GM21528 (cell line): ENCODE measurements at regions not wholly inside any gene's neighbourhood (a gene's known extent, or its start where the extent isn't known, plus 50 kb on each side); places are given as distances from the start of the nearest gene placed in this dataset.
"Not testable (repeated sequence)": the region's sequence is repeated elsewhere in the genome, so short reads cannot be mapped to it uniquely, and the experiment has no call there.

Experiments used
- ATAC-seq: cut with Tn5 transposase; IDR thresholded peaks from one replicate; pipeline ENCODE4 v1.9.1; 2021; ENCODE audit warnings: mild to moderate bottlenecking, moderate library complexity; ENCODE audit not compliant: unreplicated experiment, low FRiP score

- no peak for ATAC-seq
These were observed 106.7 kb downstream of the FAM174A start for GRCh38 chr5:100641833-100642232.

DNA sequence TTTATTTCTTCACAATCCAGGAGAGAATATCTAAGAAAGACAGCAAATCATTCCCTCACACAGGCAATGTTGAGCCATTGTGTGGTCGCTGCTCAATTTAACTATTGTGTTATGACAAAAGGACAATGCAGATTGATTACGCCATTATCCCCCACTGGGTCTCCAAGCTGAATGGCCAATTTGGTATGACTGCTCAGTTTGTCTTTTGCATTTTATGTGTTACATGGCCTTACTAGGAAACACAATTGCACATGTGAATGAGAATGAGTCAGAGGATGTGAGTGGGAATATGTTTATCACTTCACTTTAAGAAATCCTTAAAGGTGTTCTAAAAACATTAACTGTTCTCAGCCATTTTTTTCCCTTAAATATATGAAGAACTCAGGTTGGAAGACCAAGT lies 108.3 kb downstream of the FAM174A start:
- ATAC-seq = no peak

- no peak for ATAC-seq
These were observed 109.0 kb downstream of the FAM174A start for GRCh38 chr5:100644185-100644584.

DNA sequence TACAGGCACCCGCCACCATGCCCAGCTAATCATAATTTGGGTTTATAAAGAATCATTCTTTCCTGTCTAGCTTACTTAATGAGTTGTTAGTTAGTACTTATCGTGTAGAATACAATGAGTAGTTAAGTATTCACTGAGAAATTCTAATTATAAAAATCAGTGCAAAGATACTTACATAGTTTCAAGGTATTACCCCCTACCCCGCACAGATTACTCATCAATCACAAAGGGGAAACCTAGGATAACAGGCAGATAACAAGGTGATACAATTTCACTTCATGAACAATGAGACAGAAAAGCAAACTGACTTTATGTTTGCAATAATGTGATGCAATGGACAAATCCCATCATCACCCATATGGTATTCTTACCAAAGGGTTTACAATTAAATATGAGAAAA lies 109.6 kb downstream of the FAM174A start:
- ATAC-seq = no peak

DNA sequence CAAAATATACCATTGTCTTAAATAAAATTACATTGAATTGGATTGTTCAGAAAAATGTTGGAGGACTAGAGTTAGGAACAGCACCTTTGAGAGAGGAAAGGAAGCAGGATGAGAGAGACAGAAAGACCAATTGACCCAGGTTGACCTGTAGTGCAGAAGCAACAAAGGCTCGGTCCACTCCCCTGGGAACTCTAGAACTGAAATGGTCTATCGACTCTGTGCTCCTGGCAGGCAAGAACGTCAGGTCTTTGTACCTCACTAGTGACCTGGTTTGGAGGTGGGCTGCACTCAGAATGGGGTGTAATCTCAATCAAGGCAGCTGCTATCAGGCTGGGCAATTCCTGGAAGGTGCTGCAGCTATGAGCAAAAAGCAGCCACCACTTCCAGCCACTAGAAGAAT lies 110.8 kb downstream of the FAM174A start:
- no peak for ATAC-seq

DNA sequence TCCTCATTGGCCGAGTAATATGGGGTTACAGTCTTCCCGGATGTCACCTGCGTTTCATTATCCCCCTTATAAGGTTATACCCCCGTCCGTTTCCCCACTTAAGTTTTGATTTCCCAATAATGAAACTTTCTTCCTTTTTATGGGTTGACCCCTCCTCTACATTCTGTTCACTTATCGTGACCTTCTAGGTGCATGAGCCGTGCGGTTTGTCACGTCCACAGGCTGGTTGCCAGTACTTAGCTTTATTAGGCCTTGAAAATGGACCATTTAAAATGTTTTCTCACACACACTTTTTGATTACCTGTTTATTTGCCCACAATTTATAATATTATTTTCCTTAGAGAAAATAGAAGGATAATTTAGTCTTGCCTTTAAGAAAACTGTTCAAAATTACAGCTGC lies 111.5 kb downstream of the FAM174A start:
- no peak for ATAC-seq

GRCh38 chr5:100647461-100648230 lies 112.5 kb downstream of the FAM174A start:
- peak; percentile 58 for ATAC-seq

DNA sequence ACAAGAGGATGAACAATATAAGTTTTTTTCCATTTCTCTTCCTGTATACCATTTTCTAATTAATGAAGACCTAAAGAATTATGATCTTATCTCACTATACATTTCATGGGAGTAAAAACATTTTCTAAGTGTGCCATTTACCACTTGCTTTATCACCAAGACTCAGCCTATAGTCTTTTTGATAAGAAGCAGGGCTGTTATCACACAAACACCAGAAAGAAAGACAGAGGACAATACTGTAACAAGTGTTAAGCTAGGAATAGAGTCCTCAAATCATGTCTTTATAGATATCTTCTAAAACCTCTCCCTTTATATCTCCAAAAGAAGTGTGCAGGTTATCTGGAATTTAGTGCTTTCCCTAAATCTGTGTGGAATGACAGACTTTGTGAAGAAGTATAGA lies 119.7 kb downstream of the FAM174A start:
- no peak for ATAC-seq

GRCh38 chr5:100656771-100657170 lies 121.6 kb downstream of the FAM174A start:
- not testable (repeated sequence) for ATAC-seq

GRCh38 chr5:100659080-100659795 lies 124.1 kb downstream of the FAM174A start:
- ATAC-seq = no peak

- no peak for ATAC-seq
These were observed 129.0 kb downstream of the FAM174A start for GRCh38 chr5:100664140-100664539.

- peak; percentile 72 for ATAC-seq
These were observed 132.0 kb downstream of the FAM174A start for GRCh38 chr5:100667161-100667630.

- no peak for ATAC-seq
These were observed 133.3 kb downstream of the FAM174A start for GRCh38 chr5:100668511-100668910.

DNA sequence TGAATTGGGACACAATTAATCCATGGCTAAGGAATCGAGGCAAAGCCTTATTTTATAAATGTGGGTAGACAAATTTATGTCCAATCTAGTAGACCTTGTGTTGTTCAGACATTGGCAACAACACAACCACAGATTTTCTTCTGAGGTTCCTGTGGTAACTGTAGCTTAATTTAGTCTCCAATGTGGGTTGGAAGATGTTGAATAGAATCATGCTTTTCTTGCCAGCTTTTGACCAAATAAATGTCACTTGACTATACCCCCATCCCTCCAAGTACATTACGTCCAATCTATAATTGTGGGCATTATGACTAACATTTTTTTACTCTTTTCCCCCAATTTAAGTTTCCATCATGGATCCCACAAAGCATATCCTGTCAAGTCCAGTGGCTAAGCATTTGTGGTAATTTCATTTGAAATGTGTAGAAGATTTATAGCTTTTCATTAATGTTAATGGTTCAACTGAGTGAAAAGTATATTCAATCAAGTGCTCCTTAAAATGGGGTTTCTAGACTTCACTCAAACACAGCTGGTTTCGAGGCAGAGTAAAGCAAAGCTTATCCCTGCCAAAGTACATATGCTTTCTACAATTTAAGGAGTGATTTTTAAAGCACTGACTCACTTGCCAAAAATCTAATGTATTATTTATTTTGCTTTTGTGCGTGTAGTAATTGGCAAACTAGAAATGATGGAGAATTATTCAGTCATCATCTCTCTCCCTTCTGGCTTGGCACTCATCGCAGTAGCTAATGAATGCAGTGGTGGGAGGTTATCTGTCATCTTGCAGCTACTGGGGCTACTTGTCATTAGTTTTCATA lies 141.8 kb downstream of the FAM174A start:
- no peak for ATAC-seq

- ATAC-seq = no peak
These were observed 147.5 kb downstream of the FAM174A start for GRCh38 chr5:100682625-100683024.

- no peak for ATAC-seq
These were observed 148.7 kb downstream of the FAM174A start for GRCh38 chr5:100683881-100684280.

- ATAC-seq = not testable (repeated sequence)
These were observed 149.9 kb downstream of the FAM174A start for GRCh38 chr5:100685122-100685521.

GRCh38 chr5:100688834-100689233 lies 153.7 kb downstream of the FAM174A start:
- not testable (repeated sequence) for ATAC-seq

DNA sequence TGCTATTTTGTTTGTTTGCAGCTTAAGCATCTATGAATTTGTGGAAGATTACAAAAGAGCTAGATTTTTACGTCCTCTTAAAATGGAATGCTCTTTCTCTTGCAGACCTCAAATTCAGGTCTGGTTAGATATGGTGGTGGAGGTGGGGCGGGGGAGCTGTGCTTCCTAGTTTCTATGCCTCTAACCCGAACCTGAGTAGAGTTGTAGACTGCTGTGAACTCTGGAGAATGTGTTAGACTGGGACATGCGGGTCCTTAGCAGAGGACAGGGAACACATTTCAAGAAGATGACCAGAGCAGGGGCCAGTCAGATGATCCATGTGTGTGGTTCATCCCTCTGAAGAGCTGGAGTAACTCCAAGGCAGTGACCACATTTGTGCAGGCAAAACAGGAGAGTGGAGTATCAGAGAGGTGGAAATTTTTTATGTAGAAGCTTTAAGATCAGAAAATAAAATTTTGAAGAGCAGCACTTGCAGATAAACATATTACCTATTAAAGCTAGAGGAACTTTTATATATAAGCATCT lies 154.9 kb downstream of the FAM174A start:
- no peak for ATAC-seq

GRCh38 chr5:100691085-100691484 lies 155.9 kb downstream of the FAM174A start:
- no peak for ATAC-seq

DNA sequence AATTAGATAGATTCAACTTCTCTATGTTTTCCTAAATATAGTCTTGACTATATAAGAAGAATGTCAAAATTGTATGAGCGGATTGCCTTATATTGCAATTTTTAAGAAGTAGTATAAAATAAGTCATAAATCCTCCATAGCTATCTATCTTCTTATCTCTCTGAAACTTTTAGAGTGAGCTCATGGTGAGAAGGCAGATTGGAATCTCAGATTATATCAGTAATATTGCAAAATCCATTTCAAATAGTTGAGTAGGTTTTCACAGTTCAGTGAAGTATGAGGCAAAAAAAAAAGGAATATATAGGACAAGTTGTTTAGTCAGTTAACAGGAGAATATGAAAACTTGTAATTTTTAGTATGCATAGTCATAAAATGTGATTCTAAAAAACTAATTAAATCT lies 156.4 kb downstream of the FAM174A start:
- ATAC-seq = no peak
